Calu3 (cell line): ENCODE measurements at regions not wholly inside any gene's neighbourhood (a gene's known extent, or its start where the extent isn't known, plus 50 kb on each side); places are given as distances from the start of the nearest gene placed in this dataset.
A peak's percentile ranks its signal among the peaks of the same experiment; 100 is the strongest.

Experiments used
- BruUV-seq: library from RNA; stranded (reverse); fragments of 400-500 nt; replicated peaks from 2 replicates; lab custom pipeline; 2021; lab: Mats Ljungman, UMichigan
- CTCF ChIA-PET: fragments of 300-600 bp; sonication (Branson Sonifier 250); formaldehyde crosslinking; loops from one replicate; lab custom pipeline; 2022; ENCODE audit warnings: antibody characterized with exemption; lab: Charles Lee
- DNase-seq: peaks from one replicate; pipeline ENCODE4 v3.0.0; 2022
- H3K27ac Mint-ChIP-seq: one replicate; pipeline ENCODE4 v1.8.0; 2022; ENCODE audit warnings: mixed read lengths; ENCODE audit not compliant: unreplicated experiment
- H3K27me3 Mint-ChIP-seq: one replicate; pipeline ENCODE4 v1.8.0; 2022; ENCODE audit warnings: mixed read lengths; ENCODE audit not compliant: unreplicated experiment
- H3K36me3 Mint-ChIP-seq: one replicate; pipeline ENCODE4 v1.8.0; 2022; ENCODE audit warnings: mild to moderate bottlenecking, moderate library complexity, mixed read lengths; ENCODE audit not compliant: insufficient read depth, unreplicated experiment
- H3K4me1 Mint-ChIP-seq: one replicate; pipeline ENCODE4 v1.8.0; 2022; ENCODE audit warnings: mild to moderate bottlenecking, low read depth, mixed read lengths; ENCODE audit not compliant: unreplicated experiment
- H3K4me3 Mint-ChIP-seq: one replicate; pipeline ENCODE4 v1.8.0; 2022; ENCODE audit warnings: mild to moderate bottlenecking, low read depth, moderate library complexity, mixed read lengths; ENCODE audit not compliant: unreplicated experiment
- H3K9me3 Mint-ChIP-seq: one replicate; pipeline ENCODE4 v1.8.0; 2022; ENCODE audit warnings: low read depth, mixed read lengths; ENCODE audit not compliant: unreplicated experiment
- CTCF ChIP-seq: fragments of 200-600 bp; IDR thresholded peaks from one replicate; pipeline ENCODE4 v1.8.0; 2022; ENCODE audit warnings: antibody characterized with exemption; ENCODE audit not compliant: unreplicated experiment
- intact Hi-C: fragments of 100-400 bp; cut with micrococcal nuclease; formaldehyde crosslinking; loops from one replicate; pipeline ENCODE4 v1.10.0; 2022; ENCODE audit not compliant: unreplicated experiment

- H3K27ac Mint-ChIP-seq = peak overlapping the region; percentile 22
- H3K9me3 Mint-ChIP-seq = peaks cover 9% of the 10 kb centered on the region
- no peaks in the 10 kb centered on the region for H3K36me3 Mint-ChIP-seq
- H3K27me3 Mint-ChIP-seq = no peaks in the 10 kb centered on the region
- CTCF ChIA-PET = interaction anchor here (1.1 to 1.4 kb wide), 2 partner anchors 17 to 183 kb away, joined by 3 to 5 read pairs; no protein-coding TSS in a partner anchor
- no peak for TF ChIP-seq CTCF
- peak; percentile 10 for DNase-seq
- no TSS peak for BruUV-seq
- no peak overlapping the region for H3K4me3 Mint-ChIP-seq
- peaks cover 30% of the 10 kb centered on the region for H3K4me1 Mint-ChIP-seq
- intact Hi-C loops = no loop called here
Measured at GRCh38 chr2:217530392-217531090, 472.3 kb downstream of the TNS1 start.

- Mint-ChIP-seq H3K9me3 (peaks cover 9% of the 10 kb centered on the region), H3K27ac (no peak overlapping the region), H3K27me3 (no peaks in the 10 kb centered on the region), H3K4me3 (no peak overlapping the region), H3K4me1 (peaks cover 30% of the 10 kb centered on the region), H3K36me3 (no peaks in the 10 kb centered on the region)
- no peak for DNase-seq
- intact Hi-C loops = no loop called here
- CTCF ChIA-PET = no interaction called here
- TF ChIP-seq CTCF = no peak
- BruUV-seq = no TSS peak
Measured at GRCh38 chr2:217529271-217529670, 473.5 kb downstream of the TNS1 start.

GRCh38 chr2:217527590-217528202 is 475.1 kb downstream of the TNS1 start:
- TF ChIP-seq CTCF = no peak
- H3K4me3 Mint-ChIP-seq = no peak overlapping the region
- CTCF ChIA-PET = no interaction called here
- peaks cover 2% of the 10 kb centered on the region for H3K9me3 Mint-ChIP-seq
- H3K36me3 Mint-ChIP-seq = no peaks in the 10 kb centered on the region
- intact Hi-C loops = no loop called here
- H3K4me1 Mint-ChIP-seq = peaks cover 26% of the 10 kb centered on the region
- no peak for DNase-seq
- H3K27ac Mint-ChIP-seq = no peak overlapping the region
- BruUV-seq = no TSS peak
- H3K27me3 Mint-ChIP-seq = no peaks in the 10 kb centered on the region

GRCh38 chr2:217525076-217525475 is 477.7 kb downstream of the TNS1 start:
- Mint-ChIP-seq H3K4me1 (peaks cover under 1% of the 10 kb centered on the region), H3K9me3 (no peaks in the 10 kb centered on the region), H3K36me3 (no peaks in the 10 kb centered on the region), H3K27ac (no peak overlapping the region), H3K27me3 (no peaks in the 10 kb centered on the region), H3K4me3 (no peak overlapping the region)
- DNase-seq = no peak
- no peak for TF ChIP-seq CTCF
- CTCF ChIA-PET = no interaction called here
- intact Hi-C loops = no loop called here
- BruUV-seq = no TSS peak
